ENCODE measurements at regions not wholly inside any gene's neighbourhood (a gene's known extent, or its start where the extent isn't known, plus 50 kb on each side); places are given as distances from the start of the nearest gene placed in this dataset.

DNA sequence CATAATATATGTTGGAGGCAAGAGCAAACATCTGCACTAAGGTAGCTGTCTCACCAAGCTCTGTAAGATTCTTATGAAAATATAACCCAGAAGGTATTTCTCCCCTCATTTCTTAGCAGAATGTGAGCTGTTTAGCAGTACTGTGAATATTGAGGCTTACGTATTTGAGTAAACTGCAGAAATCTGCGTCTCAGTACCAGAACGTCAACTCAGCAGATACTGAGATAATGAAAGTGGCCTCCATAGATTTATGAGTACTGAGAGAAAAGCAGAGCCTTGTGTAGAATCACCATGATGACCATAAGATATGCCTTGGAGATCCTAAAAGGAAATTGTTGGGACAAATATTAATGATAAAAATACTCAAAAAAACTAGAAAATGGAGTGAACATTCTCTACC lies 296.7 kb upstream of the TECRL start:
- H2AK9ac ChIP-seq (replicated peaks; ENCODE audit: low read depth, low read length, poor library complexity), result no peak overlapping the region
- WGBS, 2 experiments (ENCODE audit: extremely low coverage in 2 of 2, insufficient read length in 1 of 2), result 40% methylated on average over 1 of the region's 3 CpGs; no CpG with 5 or more reads in 1 of the 2 experiments
- no peak for TF ChIP-seq MAZ (IDR thresholded peaks at IDR 0.05; ENCODE audit: borderline replicate concordance, low read depth, low read length)
- TF ChIP-seq SMC3 (IDR thresholded peaks at IDR 0.05; ENCODE audit: low read depth, low read length), result no peak
- TF ChIP-seq, protein P1, sequence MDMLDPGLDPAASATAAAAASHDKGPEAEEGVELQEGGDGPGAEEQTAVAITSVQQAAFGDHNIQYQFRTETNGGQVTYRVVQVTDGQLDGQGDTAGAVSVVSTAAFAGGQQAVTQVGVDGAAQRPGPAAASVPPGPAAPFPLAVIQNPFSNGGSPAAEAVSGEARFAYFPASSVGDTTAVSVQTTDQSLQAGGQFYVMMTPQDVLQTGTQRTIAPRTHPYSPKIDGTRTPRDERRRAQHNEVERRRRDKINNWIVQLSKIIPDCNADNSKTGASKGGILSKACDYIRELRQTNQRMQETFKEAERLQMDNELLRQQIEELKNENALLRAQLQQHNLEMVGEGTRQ (IDR thresholded peaks at IDR 0.05; ENCODE audit: low read depth, low read length), result no peak
- TF ChIP-seq FOS (IDR thresholded peaks at IDR 0.05; ENCODE audit: low read depth, low read length), result no peak
- no peak for TF ChIP-seq NFE2L2 (IDR thresholded peaks at IDR 0.05; ENCODE audit: low read depth, low read length)
- TF ChIP-seq MAFK (IDR thresholded peaks at IDR 0.05; ENCODE audit: low read depth, low read length), result peak; percentile 53
- no peak for TF ChIP-seq RCOR1 (IDR thresholded peaks at IDR 0.05; ENCODE audit: insufficient replicate concordance, low read length)
- no peak for TF ChIP-seq BHLHE40 (IDR thresholded peaks at IDR 0.05; ENCODE audit: low read depth, low read length)
- H2BK5ac ChIP-seq (ENCODE audit: low read depth, low read length, poor library complexity, severe bottlenecking), result no peak overlapping the region
- H3K23ac ChIP-seq (ENCODE audit: low read depth, low read length), result no peak overlapping the region
- ChIA-PET POLR2A (ENCODE audit: unreplicated experiment) (no interaction called here), CTCF (no interaction called here)
- H4K5ac ChIP-seq (ENCODE audit: low read depth, low read length), result no peak overlapping the region
- H2BK20ac ChIP-seq (ENCODE audit: low read depth, low read length), result no peak overlapping the region
- H2BK15ac ChIP-seq (ENCODE audit: low read depth, low read length), result no peak overlapping the region
- H3K27me3 ChIP-seq (ENCODE audit: control insufficient read depth, insufficient read depth, low read length), result no peaks in the 10 kb centered on the region
- H4K20me1 ChIP-seq (ENCODE audit: insufficient read depth, low read length), result no peaks in the 10 kb centered on the region
- no peak overlapping the region for H3K4me2 ChIP-seq (ENCODE audit: low read depth, low read length)
- H3K36me3 ChIP-seq (ENCODE audit: control insufficient read depth, insufficient read depth, low read length), result no peaks in the 10 kb centered on the region
- no peak overlapping the region for H3K18ac ChIP-seq (ENCODE audit: low read depth, low read length)
- no peak overlapping the region for H4K91ac ChIP-seq (ENCODE audit: insufficient read depth, low read depth, low read length)
- H3K27ac ChIP-seq (ENCODE audit: insufficient read depth, low read length), result no peak overlapping the region
- intact Hi-C loops (cut with micrococcal nuclease), result no loop called here
- H2AFZ ChIP-seq (replicated peaks; ENCODE audit: low read length, poor library complexity), result no peak overlapping the region
- H3K9me1 ChIP-seq (ENCODE audit: insufficient read depth, low read length), result no peaks in the 10 kb centered on the region
- no peak overlapping the region for H3K56ac ChIP-seq (ENCODE audit: extremely low read depth, insufficient read depth, low read length)
- H3K9ac ChIP-seq (ENCODE audit: low read depth, low read length), result no peak overlapping the region
- no peak overlapping the region for H3K4ac ChIP-seq (ENCODE audit: low read depth, low read length)
- no peak overlapping the region for H2BK120ac ChIP-seq (ENCODE audit: low read depth, low read length)
- H3K4me1 ChIP-seq (ENCODE audit: control insufficient read depth, insufficient read depth, low read length), result no peaks in the 10 kb centered on the region
- dilution Hi-C loops (cut with HindIII; ENCODE audit: low sequenced_read_pairs, unreplicated experiment), result no loop called here
- H3K79me1 ChIP-seq (ENCODE audit: low read depth in 1 of 2, low read length in 2 of 2), result no peaks in the 10 kb centered on the region
- no peaks in the 10 kb centered on the region for H3K9me3 ChIP-seq (ENCODE audit: control insufficient read depth, insufficient read depth, low read length)
- no peak overlapping the region for H4K8ac ChIP-seq (ENCODE audit: low read depth in 2 of 2, low read length in 2 of 2)
- no peak overlapping the region for H3K4me3 ChIP-seq (ENCODE audit: insufficient read depth, low read depth, low read length)
- no peak for DNase-seq
- ATAC-seq (ENCODE audit: low read depth), result no peak
- in situ Hi-C loops (cut with MboI; ENCODE audit: low sequenced_read_pairs), result no loop called here
- BruUV-seq (replicated peaks), result no TSS peak
- H3K14ac ChIP-seq (replicated peaks; ENCODE audit: low read depth, low read length), result no peak overlapping the region
- H2AK5ac ChIP-seq (ENCODE audit: low read depth, low read length), result no peak overlapping the region

All from IMR-90 (cell line).